Activated CD4-positive, alpha-beta T cell treated with anti-CD3 and anti-CD28 coated beads, Interleukin-2, Interleukin-4, amounts not matched to agents 100 ng/mL and 50 ng/mL, durations not matched to agents 16 hours and 8 hours (primary cell): ENCODE measurements at regions not wholly inside any gene's neighbourhood (a gene's known extent, or its start where the extent isn't known, plus 50 kb on each side); places are given as distances from the start of the nearest gene placed in this dataset.
"Not testable (repeated sequence)": the region's sequence is repeated elsewhere in the genome, so short reads cannot be mapped to it uniquely, and the experiment has no call there.

Source experiments
- DNase-seq: peaks from one replicate; pipeline ENCODE4 v3.0.0-alpha.2; 2020; ENCODE audit warnings: low spot score

DNA sequence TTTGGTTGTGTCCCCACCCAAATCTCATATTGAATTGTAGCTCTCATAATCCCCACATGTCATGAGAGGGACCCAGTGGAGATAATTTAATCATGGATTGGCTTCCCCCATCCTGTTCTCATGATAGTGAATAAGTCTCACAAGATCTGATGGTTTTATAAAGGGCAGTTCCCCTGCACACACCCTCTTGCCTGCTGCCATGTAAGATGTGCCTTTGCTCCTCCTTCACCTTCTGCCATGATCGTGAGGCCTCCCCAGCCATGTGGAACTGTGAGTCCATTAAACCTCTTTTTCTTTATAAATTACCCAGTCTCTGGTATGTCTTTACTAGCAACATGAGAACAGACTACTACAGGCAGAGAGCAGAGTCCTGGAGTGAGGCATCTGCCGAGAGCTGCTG is 90.2 kb upstream of the SLC45A1 start:
- DNase-seq, result not testable (repeated sequence)

DNA sequence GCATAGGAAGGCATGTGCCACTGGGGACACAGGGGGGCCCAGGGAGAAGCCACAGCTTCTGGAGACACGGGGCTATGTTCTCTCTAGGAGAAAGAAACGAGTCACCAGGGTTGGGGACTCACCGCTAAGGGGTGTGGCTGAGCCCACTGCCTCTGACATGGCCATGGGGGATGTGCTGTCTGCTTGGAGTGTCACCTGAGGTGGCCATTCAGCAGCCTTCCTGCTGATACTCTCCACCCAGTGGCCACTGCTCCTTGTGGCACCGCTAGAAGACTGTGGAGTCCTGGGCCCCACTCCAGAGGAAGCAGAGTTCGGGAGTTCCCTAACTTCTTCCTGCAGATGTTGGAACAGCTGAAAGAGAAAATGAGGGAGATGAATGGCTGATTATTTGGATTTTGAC is 91.2 kb upstream of the SLC45A1 start:
- DNase-seq, result no peak

DNA sequence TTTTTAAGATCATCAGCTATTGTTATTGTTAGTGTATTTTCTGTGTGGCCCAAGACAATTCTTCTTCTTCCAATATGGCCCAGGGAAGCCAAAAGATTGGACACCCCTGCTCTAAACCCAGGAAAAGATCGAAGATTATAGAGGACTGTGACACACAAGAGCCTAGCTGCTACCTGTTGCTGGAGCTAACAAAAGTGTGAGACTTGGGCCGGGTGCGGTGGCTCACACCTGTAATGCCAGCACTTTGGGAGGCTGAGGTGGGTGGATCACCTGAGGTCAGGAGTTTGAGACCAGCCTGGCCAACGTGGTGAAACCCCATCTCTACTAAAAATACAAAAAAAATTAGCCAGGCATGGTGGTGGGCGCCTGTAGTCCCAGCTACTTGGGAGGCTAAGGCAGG is 91.9 kb upstream of the SLC45A1 start:
- not testable (repeated sequence) for DNase-seq

DNA sequence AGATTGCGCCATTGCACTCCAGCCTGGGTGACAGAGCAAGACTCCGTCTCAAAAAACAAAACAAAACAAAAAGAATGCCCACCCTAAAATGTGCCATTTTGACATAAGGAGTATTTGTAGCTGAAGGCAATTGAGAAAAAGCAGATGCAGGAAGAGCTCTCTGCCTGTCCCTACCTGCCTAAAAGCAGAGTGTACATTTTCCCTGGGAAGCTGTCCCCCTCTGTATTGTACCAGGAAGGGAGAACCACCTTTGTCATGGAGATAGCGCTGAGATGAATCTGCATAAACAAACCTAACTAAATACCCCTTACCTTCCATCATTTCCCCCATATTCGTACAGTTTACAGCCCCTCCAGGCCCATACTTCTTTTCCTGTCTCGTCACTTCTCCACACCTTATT is 94.4 kb upstream of the SLC45A1 start:
- DNase-seq, result no peak

DNA sequence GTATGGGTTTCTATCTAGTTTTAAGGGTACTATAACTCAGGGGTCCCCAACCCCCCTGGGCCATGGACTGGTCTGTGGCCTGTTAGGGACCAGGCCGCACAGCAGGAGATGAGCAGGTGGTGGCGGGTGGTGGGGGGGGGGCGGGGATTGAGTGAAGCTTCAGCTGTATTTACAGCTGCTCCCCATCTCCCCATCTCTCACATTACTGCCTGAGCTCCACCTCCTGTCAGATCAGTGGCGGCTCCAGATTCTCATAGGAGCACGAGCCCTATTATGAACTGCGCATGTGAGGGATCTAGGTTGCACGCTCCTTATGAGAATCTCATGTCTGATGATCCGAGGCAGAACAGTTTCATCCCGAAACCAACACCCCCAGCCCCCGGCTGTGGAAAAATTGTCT is 95.1 kb upstream of the SLC45A1 start:
- no peak for DNase-seq

DNA sequence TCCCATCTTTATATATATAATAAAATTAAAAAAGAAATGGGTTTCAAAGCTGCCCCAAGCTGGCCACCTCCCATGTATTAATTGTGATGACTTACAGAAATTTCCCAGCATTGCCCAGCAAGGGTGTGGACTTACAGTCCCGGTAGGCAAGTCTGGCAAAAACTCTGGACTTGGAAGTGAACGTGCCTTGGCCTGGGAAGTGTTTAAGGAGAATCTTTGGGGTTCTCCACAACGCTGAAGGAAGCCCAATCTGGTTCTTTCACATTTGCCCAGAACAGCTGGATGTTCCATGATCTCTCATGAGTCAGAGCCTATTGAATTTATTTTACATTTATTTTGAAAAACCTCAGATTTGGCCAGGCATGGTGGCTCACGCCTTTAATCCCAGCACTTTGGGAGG is 98.4 kb upstream of the SLC45A1 start:
- DNase-seq, result no peak

DNA sequence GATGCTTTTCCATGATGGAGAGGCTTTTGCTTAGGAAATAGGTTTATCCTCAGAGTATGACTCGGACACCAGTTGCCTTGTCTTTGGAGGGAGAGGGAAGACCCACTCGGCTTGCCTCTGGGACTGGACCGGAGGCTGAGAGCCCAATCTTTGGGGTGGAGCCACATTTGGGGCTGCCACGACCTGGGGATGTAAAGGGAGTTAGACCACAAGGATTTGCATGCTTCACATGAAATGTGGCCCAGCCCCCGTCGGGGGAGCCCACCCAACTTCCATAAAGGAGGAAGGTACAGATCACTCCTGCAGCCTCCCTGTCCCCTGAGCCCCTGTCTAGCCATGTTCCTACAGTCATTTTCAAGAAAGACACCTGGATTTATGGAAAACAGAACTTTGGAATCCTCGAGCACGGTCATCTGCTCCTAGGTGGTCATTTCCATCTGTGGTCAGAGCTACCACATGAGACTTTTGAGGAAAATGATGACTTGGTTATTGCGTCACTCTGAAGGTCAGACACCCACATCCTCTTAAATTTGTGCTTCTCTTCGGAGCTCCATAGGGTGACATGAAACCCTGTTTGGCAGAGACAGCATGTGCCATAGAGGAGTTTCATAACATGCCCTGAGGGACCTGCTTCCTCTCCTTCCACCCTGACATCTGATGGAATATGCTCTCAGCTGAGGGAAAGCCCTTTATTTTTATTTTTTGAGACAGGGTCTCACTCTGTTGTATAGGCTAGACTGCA is 99.4 kb upstream of the SLC45A1 start:
- DNase-seq, result no peak

DNA sequence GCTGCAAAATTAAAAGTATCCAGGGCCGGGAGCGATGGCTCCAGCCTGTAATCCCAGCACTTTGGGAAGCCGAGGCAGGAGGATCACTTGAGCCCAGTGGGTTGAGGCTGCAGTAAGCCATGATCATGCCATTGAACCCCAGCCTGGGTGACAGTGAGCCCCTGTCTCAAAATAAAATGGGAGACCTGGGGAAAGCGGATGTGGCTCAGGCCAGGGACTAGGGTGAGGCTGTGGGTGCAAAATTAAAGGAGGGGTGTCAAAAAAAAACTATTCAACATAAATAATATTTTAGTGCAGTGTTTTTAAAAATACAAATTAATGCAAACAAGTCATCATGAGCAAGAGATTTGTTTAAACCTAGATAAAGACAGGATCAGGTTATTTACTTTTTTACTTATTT is 100.1 kb upstream of the SLC45A1 start:
- no peak for DNase-seq

DNA sequence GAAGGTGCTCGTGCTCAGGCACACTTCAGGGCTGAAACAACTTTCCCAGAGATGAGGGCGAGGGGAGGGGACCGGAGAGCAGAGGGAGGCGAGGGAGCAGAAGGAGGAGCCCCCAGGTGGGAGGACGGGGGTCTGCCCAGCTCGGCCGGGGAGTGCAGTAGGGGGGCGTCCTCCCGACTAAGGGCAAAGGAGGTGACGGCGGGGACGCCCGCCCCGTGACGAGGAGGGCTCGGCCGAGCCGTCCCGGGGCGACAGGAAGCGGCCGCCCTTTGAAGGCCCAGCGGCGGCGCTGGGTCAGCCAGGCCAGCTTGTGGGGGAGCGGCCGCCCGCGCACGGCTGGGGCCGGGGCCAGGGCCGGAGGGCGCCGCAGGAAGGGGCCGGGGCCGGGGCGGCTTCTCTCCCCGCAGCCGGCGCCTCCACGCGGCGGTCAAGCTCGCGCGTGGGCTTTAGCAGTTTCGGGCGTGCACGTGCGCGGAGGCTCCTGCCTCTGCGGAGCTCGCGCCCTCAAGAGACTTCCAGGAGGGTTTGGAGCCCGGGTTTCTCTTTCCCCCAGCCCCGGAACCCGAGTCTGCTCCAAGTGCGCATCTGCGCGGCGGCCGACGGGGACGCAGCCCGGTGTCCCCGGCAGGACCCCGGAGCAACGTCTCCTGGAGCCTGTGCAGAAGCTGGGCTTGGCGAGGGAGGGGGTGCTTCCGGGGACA is 100.8 kb upstream of the SLC45A1 start:
- DNase-seq, result no peak

DNA sequence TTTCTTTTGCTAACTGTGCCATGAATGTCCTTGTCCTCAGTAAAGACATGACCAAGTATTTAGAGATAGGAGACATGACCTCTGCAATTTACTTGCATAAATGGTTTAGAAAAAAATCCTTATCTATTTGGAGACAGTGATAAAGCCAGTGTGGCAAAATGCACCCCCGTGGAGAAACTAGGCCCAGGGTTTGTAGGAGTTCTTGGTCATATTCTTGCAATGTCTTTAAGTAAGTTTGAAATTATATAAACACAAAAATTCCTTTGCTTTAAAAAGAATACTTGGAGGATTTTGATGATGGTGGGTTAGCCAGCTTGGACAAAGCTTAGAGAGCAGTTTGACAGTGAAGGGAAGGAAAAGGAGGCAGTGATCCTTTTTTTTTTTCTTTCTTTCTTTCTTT is 101.9 kb upstream of the SLC45A1 start:
- no peak for DNase-seq

DNA sequence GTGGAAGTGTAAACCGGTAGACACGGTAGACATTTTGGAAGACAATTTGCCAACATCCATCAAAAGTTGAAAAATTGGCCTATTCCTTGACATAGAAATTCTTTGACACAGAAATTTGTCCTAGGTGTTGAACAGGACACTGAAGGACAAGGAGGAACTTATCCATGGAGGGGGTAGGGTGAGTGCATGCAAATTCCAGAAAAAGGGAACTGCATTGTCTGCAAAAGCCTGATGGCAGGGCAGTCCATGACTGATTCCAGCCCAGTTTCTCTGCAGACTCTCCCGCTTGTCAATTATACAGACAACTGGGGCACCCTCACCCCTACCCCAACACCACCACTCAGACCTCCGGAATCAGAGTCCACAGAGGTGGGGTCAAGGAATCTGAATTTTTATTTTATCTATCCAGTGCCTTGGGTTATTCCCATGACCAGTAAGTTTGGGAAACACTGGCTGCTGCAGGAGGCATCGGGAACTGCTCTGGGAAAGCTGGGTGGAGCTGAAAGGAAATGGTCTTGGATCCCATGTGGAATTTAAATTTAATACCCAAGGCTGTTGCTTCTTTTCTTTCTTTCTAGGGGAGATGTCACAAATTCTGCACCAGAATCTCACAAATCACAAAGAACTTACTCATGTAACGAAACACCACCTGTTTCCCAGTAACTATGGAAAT is 103.3 kb upstream of the SLC45A1 start:
- DNase-seq, result no peak

DNA sequence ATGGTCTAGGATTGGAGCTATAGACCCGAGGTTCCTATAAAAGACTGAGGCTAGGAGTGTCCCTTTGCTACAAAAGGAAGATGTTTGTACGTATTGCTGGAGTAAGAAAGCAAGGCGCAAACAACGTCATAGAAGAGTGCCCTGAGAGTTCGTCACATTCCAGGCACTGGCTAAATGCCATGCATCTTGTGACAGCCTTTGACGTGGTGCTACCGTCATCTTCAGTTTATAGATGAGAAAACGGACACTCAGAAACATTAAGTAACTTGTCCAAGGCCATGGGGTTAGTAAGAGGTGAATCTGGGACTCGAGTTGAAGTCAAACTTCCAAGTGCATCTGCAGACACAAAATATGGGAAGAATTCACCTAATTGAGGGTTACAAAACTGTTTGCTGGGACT is 104.2 kb upstream of the SLC45A1 start:
- DNase-seq, result no peak

DNA sequence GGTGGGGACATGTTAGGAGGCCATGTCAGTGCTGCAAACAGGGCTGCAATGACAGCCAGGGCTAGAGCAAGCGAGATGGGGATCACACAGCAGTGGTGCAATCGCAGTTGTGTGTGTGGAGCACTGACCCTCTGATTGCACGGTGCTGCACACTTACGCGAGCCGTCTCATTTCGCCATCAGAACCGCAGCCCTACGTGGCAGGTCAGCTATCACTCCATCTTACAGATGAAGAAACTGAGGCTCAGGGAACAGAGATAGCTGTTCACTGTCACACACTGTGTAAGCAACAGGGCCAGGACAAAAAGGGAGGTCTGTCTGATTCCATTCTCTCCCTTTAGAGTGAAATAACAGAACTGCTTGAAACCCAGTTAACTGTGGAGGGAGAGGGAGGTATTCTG is 104.8 kb upstream of the SLC45A1 start:
- DNase-seq, result no peak

DNA sequence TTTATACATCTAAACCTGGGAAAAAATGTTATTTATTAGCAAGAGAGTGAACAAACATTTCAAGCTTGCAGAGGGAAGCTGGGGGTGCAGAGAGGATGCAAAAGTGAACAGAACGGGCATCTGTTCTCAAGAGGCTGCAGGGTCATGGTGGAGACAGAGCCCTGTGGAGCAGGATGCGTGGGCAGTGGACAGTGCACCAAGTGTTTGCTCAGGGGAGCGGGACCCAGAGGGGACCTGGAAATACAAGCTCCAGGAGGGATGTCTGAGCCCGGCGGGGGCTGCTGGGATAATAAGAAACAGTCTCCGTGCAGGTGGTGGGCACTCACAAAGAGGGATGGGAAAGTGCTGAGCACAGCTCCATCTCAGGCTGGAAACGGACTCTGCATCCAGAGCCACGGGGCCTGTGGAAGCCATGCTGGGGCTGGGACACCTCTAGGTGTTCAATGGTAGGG is 105.3 kb upstream of the SLC45A1 start:
- no peak for DNase-seq

DNA sequence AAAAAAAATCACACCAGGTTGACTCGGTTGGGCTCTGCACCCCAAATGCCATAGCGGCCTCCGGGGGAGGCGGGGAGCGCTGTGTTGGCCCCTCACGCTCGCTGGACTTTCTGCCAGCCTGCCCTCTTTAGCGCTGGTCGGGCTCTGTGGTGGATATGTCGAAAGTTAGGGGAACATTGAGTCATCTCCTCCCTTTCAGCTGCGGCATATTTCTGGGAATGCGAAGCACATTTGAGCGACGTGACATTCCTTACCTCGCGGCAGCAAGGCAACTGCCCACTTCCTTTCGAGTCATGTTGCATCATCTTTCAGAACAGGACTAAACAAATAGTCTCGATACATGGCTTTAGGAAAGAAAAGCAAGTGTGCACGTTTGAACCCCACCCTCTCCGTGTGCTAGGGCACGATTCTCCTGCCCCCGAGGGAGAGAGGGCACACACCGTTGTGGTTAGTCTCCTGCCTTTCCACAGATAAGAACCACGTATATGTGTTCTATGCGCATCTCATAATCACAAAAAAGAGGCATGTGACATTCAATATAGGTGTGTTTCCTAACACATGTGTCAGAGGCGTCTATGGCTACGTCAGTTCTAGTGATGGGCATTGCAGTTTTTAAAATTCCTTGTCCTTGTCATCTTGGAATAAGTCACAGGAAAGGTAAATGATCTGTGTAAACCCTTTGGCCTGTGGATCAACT is 105.9 kb upstream of the SLC45A1 start:
- peak; percentile 17 for DNase-seq

DNA sequence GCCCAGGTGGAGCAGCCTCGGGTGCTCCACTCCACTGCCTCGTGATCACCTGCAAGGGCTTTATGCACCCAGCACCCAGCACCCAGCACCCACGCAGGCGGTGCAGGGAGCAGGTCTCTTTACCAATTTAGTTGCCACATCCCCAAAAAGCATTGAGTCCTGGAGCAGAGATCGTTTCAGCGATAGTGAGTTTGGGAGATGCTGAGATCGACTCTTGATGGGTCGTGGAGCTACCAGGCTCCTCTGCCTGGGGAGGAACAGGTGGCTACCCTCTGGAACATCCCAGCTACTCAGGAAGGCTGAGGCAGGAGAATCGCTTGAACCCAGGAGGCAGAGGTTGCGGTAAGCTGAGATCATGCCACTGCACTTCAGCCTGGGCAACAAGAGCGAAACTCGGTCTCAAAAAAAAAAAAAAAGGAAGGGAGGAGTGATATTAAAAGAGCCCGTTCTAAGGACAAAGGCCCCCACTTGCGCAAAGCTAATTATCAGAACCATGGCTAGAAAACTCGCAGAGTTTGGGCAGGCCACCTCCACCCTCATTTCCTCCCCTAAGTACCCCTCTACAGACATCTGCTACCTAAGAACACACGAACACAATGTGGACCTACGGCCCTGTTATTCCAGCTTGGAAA is 106.5 kb upstream of the SLC45A1 start:
- no peak for DNase-seq

DNA sequence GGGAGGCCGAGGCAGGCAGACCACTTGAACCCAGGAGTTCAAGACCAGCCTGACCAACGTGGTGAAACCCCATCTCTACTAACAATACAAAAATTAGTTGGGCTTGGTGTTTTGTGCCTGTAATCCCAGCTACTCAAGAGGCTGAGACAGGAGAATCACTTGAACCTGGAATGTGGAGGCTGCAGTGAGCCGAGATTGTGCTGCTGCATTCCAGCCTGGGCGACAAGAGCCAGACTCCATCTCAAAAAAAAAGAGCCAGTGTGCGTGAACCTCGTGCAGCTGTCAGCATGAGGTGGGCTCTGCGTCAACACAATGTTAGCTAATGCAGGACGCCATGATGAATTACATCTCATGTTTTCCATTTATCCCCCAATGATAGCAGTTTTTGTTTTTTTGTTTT is 110.7 kb upstream of the SLC45A1 start:
- no peak for DNase-seq

DNA sequence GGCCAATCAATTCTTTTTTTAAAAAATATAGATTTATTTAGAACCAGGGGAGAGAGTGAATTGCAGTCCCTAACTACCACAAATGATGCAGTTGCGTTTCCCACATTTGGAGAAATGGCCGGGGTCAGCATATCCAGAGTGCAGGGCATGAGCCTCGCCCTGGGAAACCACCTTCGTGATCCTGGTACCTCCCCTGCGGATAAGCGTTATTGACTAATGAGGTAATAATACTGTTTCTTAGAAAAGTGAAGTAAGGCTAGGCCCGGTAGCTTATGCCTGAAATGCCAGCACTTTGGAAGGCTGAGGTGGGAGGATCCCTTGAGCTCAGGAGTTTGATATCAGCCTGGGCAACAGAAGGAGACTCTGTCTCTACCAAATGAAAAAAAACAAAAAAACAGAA is 111.5 kb upstream of the SLC45A1 start:
- DNase-seq, result no peak

DNA sequence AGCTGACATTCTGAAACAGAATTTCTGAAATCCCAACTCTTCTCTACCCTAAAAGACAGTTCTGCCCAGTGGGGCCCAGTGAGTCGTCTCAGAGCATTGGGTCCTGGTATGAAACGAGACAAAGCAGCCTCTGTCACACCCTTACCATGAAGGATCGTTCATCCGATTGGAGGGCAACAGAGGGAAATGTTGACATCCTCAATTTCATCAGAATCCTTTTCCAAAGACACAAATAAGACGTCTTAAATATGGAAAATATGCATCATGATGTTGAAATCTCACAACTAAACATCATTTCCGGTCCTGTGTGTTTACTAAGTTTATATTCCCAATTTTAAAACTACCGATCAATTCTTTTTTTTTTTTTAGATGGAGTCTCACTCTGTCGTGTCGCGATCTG is 112.1 kb upstream of the SLC45A1 start:
- DNase-seq, result no peak

DNA sequence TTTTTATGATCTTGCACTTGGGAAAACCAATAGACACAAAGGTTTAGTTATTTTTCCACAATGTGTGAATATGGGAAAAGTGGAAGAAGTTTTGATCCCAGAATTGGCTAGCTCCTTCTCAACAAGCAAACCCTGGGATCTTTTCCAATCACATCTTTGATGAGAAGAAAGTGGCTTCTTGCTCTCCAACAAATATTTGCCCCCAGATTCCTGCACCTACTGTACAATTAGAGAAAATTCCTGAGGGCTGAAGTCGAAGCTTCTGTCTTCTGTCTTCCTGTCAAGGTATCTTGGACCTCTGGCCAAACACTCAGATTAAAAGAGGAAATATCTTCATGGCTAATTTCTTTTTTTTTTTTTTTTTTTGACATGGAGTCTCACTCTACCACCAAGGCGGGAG is 113.1 kb upstream of the SLC45A1 start:
- no peak for DNase-seq

DNA sequence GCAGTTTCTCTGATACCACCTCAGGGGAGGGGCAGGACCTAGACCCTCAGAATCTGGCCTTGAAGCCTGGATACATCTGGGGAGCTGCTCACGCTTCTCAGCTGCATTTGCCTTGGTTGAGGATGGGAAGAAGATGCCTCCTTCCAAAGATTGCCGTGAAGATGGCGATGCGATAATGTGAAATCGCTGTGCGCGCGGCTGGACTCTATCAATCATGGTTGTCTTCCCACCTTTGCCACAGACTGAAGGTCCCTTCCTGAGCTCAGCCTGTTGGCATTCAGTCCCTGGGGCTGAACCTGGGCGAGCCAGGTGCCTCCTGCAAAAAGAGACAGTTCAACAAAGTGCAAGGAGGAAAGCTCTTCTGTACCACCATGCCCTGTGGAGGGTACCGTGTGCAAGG is 114.4 kb upstream of the SLC45A1 start:
- DNase-seq, result no peak

DNA sequence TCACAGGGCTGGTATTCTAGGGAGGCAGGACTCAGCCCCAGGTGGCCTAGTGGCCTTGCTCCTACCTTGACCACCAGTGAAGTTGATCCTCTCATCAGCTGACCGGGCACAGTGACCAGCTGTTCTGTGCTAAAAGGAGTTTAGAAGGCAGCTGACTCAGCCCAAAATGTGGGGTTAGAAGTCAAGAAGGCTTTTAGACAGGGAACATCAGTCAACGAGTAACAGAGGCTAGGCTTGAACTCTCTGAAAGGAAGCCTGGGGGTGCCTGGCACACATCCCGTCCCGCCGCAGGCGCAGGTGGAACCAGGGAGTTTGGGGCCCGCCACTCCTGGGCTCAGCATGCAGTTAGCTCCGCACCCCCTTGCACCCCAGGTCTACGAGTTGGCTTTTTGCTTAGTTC is 114.9 kb upstream of the SLC45A1 start:
- no peak for DNase-seq
